ENCODE measurements at regions not wholly inside any gene's neighbourhood (a gene's known extent, or its start where the extent isn't known, plus 50 kb on each side); places are given as distances from the start of the nearest gene placed in this dataset.

GRCh38 chr3:194757647-194758061 is 72.0 kb downstream of the FAM43A start:
- TF ChIP-seq CTCF (conservative IDR thresholded peaks at IDR 0.05; ENCODE audit: low read depth in 2 of 2) (no peak), POLR2AphosphoS5 (IDR thresholded peaks at IDR 0.05; ENCODE audit: low read depth) (no peak)

All from GM23338 (cell line).